Posterior vena cava (tissue), 2 donors: ENCODE measurements at regions not wholly inside any gene's neighbourhood (a gene's known extent, or its start where the extent isn't known, plus 50 kb on each side); places are given as distances from the start of the nearest gene placed in this dataset.
"Not testable (repeated sequence)": the region's sequence is repeated elsewhere in the genome, so short reads cannot be mapped to it uniquely, and the experiment has no call there.

Experiments used
- DNase-seq: peaks from one replicate; pipeline ENCODE4 v3.0.0-alpha.2; 2020; ENCODE audit warnings: low spot score
- intact Hi-C, 2 donors: fragments of 100-400 bp; cut with DNase I; formaldehyde crosslinking; loops; one replicate each; pipeline versions ENCODE4 v1.14.1 to v1.14.2; 2022 to 2023
- donor health status: DM: yes; HTN: yes; CAD: no.
- donor health status: DM: yes; HTN: yes; CAD: no.

- no peak for DNase-seq
- intact Hi-C loops = no loop called here
Observed at GRCh38 chr6:167552961-167553735, 228.3 kb downstream of the TTLL2 start.

- intact Hi-C loops = no loop called here
- peak; percentile 62 for DNase-seq
Observed at GRCh38 chr6:167553736-167554119, 228.8 kb downstream of the TTLL2 start.

- no peak for DNase-seq
- intact Hi-C loops = no loop called here
Observed at GRCh38 chr6:167554854-167555253, 230.0 kb downstream of the TTLL2 start.

GRCh38 chr6:167555836-167556235 is 230.9 kb downstream of the TTLL2 start:
- no peak for DNase-seq
- intact Hi-C loops = no loop called here

- no peak for DNase-seq
- intact Hi-C loops = no loop called here
Observed at GRCh38 chr6:167557675-167558074, 232.8 kb downstream of the TTLL2 start.

GRCh38 chr6:167558246-167559177 is 233.6 kb downstream of the TTLL2 start:
- no peak for DNase-seq

GRCh38 chr6:167559675-167560479 is 235.0 kb downstream of the TTLL2 start:
- intact Hi-C loops = no loop called here
- DNase-seq = peak; percentile 76

More at GRCh38 chr6:167558246-167559177, 233.6 kb downstream of the TTLL2 start:
- intact Hi-C loops = no loop called here

- no peak for DNase-seq
- intact Hi-C loops = no loop called here
Observed at GRCh38 chr6:167560673-167561569, 236.0 kb downstream of the TTLL2 start.

- intact Hi-C loops = not testable (repeated sequence)
Observed at GRCh38 chr6:167562862-167563261, 238.0 kb downstream of the TTLL2 start.

GRCh38 chr6:167564416-167565250 is 239.7 kb downstream of the TTLL2 start:
- no peak for DNase-seq
- intact Hi-C loops = no loop called here

More at GRCh38 chr6:167562862-167563261, 238.0 kb downstream of the TTLL2 start:
- not testable (repeated sequence) for DNase-seq

GRCh38 chr6:167565388-167565787 is 240.5 kb downstream of the TTLL2 start:
- no peak for DNase-seq

GRCh38 chr6:167565884-167566599 is 241.2 kb downstream of the TTLL2 start:
- intact Hi-C loops = no loop called here
- peak; percentile 79 for DNase-seq

More at GRCh38 chr6:167565388-167565787, 240.5 kb downstream of the TTLL2 start:
- intact Hi-C loops = no loop called here

- DNase-seq = peak; percentile 74
- intact Hi-C loops = no loop called here
Observed at GRCh38 chr6:167566711-167567141, 241.8 kb downstream of the TTLL2 start.

GRCh38 chr6:167567142-167568033 is 242.5 kb downstream of the TTLL2 start:
- intact Hi-C loops = no loop called here
- peak; percentile 76 for DNase-seq

GRCh38 chr6:167568407-167569024 is 243.6 kb downstream of the TTLL2 start:
- intact Hi-C loops = no loop called here

More at GRCh38 chr6:167568407-167569024, 243.6 kb downstream of the TTLL2 start:
- DNase-seq = no peak
